ENCODE measurements at regions not wholly inside any gene's neighbourhood (a gene's known extent, or its start where the extent isn't known, plus 50 kb on each side); places are given as distances from the start of the nearest gene placed in this dataset.

GRCh38 chr1:243980471-243980870 is 70.6 kb upstream of the ZBTB18 start:
- Histone ChIP-seq H2AK5ac (ENCODE audit: low read depth, low read length) (no peak overlapping the region), H3K56ac (replicated peaks; ENCODE audit: insufficient read length, low read depth, low read length) (no peak overlapping the region), H3K79me2 (ENCODE audit: control insufficient read depth in 1 of 2, insufficient read depth in 2 of 2, low read length in 2 of 2) (no peaks in the 10 kb centered on the region), H2BK20ac (ENCODE audit: low read length) (no peak overlapping the region), H3K36me3 (ENCODE audit: control insufficient read depth in 2 of 4, insufficient read depth in 4 of 4, low read length in 3 of 4) (no peaks in the 10 kb centered on the region), H2AFZ (ENCODE audit: low read length) (no peak overlapping the region), H3K18ac (ENCODE audit: extremely low read depth, low read length) (no peak overlapping the region), H2BK5ac (ENCODE audit: low read depth, low read length) (no peak overlapping the region), H3K4me1 (replicated peaks in 1 of 4; ENCODE audit: control insufficient read depth in 3 of 4, insufficient read depth in 4 of 4, low read length in 3 of 4) (no peaks in the 10 kb centered on the region), H3K4ac (replicated peaks; ENCODE audit: insufficient read length, low read depth, low read length) (no peak overlapping the region), H4K5ac (ENCODE audit: insufficient read length, low read depth, low read length) (no peak overlapping the region), H3K4me3 (ENCODE audit: extremely low read depth in 1 of 4, insufficient read depth in 2 of 4, low read depth in 3 of 4, low read length in 4 of 4) (no peak overlapping the region), H3K9me3 (ENCODE audit: insufficient read depth in 2 of 2, low read depth in 1 of 2, low read length in 1 of 2) (no peaks in the 10 kb centered on the region), H3K23me2 (ENCODE audit: low read depth, low read length) (no peaks in the 10 kb centered on the region), H2BK15ac (ENCODE audit: low read length) (no peak overlapping the region), H2BK120ac (replicated peaks; ENCODE audit: low read depth, low read length) (no peak overlapping the region), H3K23ac (ENCODE audit: insufficient read length) (no peak overlapping the region), H4K8ac (ENCODE audit: extremely low read depth, insufficient read depth, low read length) (no peak overlapping the region), H3K27ac (ENCODE audit: low read depth, low read length) (no peak overlapping the region), H3K9ac (replicated peaks in 1 of 4; ENCODE audit: extremely low read depth in 1 of 4, low read depth in 3 of 4, low read length in 3 of 4) (no peak overlapping the region), H3K14ac (ENCODE audit: insufficient read length) (no peak overlapping the region), H4K20me1 (replicated peaks in 1 of 2; ENCODE audit: control insufficient read depth in 1 of 2, insufficient read depth in 2 of 2, low read length in 2 of 2) (no peaks in the 10 kb centered on the region), H2BK12ac (ENCODE audit: low read depth, low read length) (no peak overlapping the region), H3K4me2 (ENCODE audit: insufficient read depth in 1 of 2, low read depth in 2 of 2, low read length in 2 of 2) (no peak overlapping the region), H4K91ac (replicated peaks; ENCODE audit: insufficient read length, low read length) (no peak overlapping the region), H3K27me3 (replicated peaks in 1 of 4; ENCODE audit: control insufficient read depth in 3 of 4, extremely low read depth in 1 of 4, insufficient read depth in 3 of 4, low read length in 3 of 4) (no peaks in the 10 kb centered on the region), H3K79me1 (ENCODE audit: low read depth, low read length) (no peaks in the 10 kb centered on the region)
- TF ChIP-seq FOSL1 (IDR thresholded peaks at IDR 0.05; ENCODE audit: insufficient read depth, low read depth, low read length), result no peak
- CTCF ChIA-PET (ENCODE audit: partially characterized antibody), result interaction anchor here (0.6 to 1.9 kb wide), 5 partner anchors 8 to 413 kb away, joined by 3 to 7 read pairs (median 3); no protein-coding TSS in a partner anchor
- POLR2A ChIA-PET (ENCODE audit: partially characterized antibody), result no interaction called here
- FAIRE-seq (no peak), DNase-seq (ENCODE audit: low read depth in 1 of 2, low spot score in 2 of 2) (no peak)
- 87% methylated on average over 3 of the region's 3 CpGs; no CpG with 5 or more reads in 1 of the 2 experiments for WGBS, 2 experiments (ENCODE audit: extremely low coverage in 1 of 2, insufficient coverage in 1 of 2, insufficient read length in 1 of 2, insufficient replicate concordance in 2 of 2, low coverage in 1 of 2, low lambda C conversion rate in 2 of 2, missing lambda C conversion rate in 1 of 2)

All from H1 (cell line).